ENCODE measurements at regions not wholly inside any gene's neighbourhood (a gene's known extent, or its start where the extent isn't known, plus 50 kb on each side); places are given as distances from the start of the nearest gene placed in this dataset.
"Not testable (repeated sequence)": the region's sequence is repeated elsewhere in the genome, so short reads cannot be mapped to it uniquely, and the experiment has no call there.

DNA sequence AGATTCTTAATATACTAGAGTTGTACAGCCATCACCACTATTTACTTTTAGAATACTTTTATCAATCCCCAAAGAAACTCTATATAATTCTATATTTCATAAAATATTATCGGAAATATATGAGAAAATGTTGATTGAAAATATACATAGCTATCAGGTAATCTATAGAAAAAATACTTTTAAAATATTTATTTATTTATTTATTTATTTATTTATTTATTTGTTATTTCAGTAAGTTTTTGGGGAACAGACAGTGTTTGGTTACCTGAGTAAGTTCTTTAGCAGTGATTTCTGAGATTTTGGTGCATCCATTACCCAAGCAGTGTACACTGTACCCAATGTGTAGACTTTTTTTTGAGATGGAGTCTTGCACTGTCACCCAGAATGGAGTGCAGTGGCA lies 206.6 kb upstream of the DAAM1 start:
- no peak overlapping the region for H3K27ac Mint-ChIP-seq
- H3K9me3 Mint-ChIP-seq: no peaks in the 10 kb centered on the region
- TF ChIP-seq, protein P1, sequence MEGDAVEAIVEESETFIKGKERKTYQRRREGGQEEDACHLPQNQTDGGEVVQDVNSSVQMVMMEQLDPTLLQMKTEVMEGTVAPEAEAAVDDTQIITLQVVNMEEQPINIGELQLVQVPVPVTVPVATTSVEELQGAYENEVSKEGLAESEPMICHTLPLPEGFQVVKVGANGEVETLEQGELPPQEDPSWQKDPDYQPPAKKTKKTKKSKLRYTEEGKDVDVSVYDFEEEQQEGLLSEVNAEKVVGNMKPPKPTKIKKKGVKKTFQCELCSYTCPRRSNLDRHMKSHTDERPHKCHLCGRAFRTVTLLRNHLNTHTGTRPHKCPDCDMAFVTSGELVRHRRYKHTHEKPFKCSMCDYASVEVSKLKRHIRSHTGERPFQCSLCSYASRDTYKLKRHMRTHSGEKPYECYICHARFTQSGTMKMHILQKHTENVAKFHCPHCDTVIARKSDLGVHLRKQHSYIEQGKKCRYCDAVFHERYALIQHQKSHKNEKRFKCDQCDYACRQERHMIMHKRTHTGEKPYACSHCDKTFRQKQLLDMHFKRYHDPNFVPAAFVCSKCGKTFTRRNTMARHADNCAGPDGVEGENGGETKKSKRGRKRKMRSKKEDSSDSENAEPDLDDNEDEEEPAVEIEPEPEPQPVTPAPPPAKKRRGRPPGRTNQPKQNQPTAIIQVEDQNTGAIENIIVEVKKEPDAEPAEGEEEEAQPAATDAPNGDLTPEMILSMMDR (IDR thresholded peaks at IDR 0.05): no peak
- peaks cover 13% of the 10 kb centered on the region for H3K4me1 Mint-ChIP-seq (ENCODE audit: low read depth)
- H3K4me3 Mint-ChIP-seq: no peak overlapping the region
- no peaks in the 10 kb centered on the region for H3K36me3 Mint-ChIP-seq (ENCODE audit: low read depth)
- DNase-seq: no peak
- peaks cover 3% of the 10 kb centered on the region for H3K27me3 Mint-ChIP-seq (ENCODE audit: insufficient read depth)

DNA sequence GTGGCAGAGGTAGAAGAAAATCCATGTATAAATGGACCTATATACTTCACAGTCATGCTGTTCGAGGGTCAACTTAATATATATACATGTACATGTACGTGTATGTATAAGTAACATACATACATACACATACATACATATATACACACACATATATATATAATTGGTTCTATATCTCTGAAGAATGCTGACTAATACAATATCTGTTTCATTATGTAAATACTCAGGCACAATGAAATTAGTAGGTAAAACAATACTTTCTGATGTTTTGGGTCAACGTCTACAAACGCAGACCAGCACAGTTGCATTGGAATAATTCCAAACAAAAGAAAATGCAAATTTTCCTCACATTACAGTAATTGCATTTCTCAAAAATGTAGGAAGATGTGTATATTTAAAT lies 202.7 kb upstream of the DAAM1 start:
- Mint-ChIP-seq H3K4me3 (no peak overlapping the region), H3K9me3 (peaks cover 12% of the 10 kb centered on the region), H3K27ac (no peak overlapping the region), H3K36me3 (ENCODE audit: low read depth) (peaks cover 6% of the 10 kb centered on the region; the same call in 1 of the 2 replicates), H3K4me1 (ENCODE audit: low read depth) (no peaks in the 10 kb centered on the region), H3K27me3 (ENCODE audit: insufficient read depth) (peaks cover 3% of the 10 kb centered on the region)
- TF ChIP-seq, protein P1 (IDR thresholded peaks at IDR 0.05): no peak
- DNase-seq: no peak

DNA sequence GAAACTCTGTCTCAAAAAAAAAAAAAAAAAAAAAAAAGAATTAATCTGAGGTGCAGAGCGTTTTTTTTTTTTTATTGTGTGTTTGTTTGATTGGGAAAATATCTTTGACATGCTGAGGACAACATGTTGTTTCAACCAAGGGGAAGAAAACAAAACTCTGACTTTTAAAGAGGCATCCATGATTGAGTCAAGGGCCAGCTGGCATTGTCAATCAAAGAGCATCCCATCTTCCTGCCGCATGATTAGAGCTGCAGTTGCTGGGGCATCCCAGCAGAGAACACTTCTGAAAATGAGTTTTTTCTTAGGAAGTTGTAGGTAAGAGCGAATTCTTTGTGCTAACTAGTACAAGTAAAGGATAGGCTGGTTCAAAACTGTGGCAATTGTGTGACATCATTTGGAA lies 200.9 kb upstream of the DAAM1 start:
- peaks cover 12% of the 10 kb centered on the region for H3K9me3 Mint-ChIP-seq
- H3K4me3 Mint-ChIP-seq: no peak overlapping the region
- peaks cover 6% of the 10 kb centered on the region for H3K27me3 Mint-ChIP-seq (ENCODE audit: insufficient read depth)
- no peaks in the 10 kb centered on the region for H3K4me1 Mint-ChIP-seq (ENCODE audit: low read depth)
- peaks cover 6% of the 10 kb centered on the region; the same call in 1 of the 2 replicates for H3K36me3 Mint-ChIP-seq (ENCODE audit: low read depth)
- TF ChIP-seq, protein P1 (IDR thresholded peaks at IDR 0.05): no peak
- no peak for DNase-seq
- H3K27ac Mint-ChIP-seq: no peak overlapping the region

DNA sequence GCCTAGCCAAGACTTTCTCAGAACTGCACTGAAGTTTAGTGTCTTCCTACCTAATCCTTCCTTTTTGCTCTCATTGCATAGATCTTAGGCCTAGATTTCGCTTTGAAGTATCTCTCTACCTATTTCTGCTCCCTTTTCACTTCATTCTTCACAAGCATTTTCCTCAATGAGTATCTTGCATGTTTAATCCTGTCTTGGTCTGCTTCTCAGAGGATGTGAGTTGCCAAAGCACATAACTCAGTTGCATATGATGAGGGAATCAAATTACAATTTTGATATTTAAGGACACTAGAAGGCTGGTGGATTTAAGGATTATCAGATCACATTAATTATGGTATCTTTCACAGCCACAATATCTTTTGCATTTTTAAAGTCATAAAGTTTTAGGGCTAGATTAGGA lies 195.5 kb upstream of the DAAM1 start:
- Mint-ChIP-seq H3K27ac (no peak overlapping the region), H3K4me1 (ENCODE audit: low read depth) (no peaks in the 10 kb centered on the region), H3K36me3 (ENCODE audit: low read depth) (peaks cover 6% of the 10 kb centered on the region; the same call in 1 of the 2 replicates), H3K9me3 (peaks cover 12% of the 10 kb centered on the region), H3K4me3 (no peak overlapping the region), H3K27me3 (ENCODE audit: insufficient read depth) (peaks cover 8% of the 10 kb centered on the region)
- TF ChIP-seq, protein P1 (IDR thresholded peaks at IDR 0.05): no peak
- DNase-seq: no peak

DNA sequence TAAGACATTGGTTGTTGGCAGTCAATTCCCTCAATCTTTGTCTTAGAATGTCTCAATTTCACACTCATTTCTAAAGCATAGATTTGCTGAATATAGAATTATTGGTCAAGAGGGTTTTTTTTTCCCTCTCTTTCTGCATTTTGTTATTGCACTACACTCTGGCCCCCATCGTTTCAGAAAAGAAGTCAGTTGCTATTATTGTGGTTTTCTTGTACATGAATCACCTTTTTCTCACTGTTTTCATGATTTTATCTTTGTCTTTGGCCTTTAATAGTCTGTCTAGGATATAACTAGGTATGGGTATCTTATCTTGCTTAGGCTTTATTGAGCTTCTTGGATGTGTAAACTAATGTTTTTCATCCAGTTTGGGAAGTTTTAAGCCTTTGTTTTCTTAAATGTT lies 194.3 kb upstream of the DAAM1 start:
- no peak overlapping the region for H3K4me3 Mint-ChIP-seq
- peaks cover 8% of the 10 kb centered on the region for H3K9me3 Mint-ChIP-seq
- H3K4me1 Mint-ChIP-seq (ENCODE audit: low read depth): no peaks in the 10 kb centered on the region
- TF ChIP-seq, protein P1 (IDR thresholded peaks at IDR 0.05): no peak
- H3K27me3 Mint-ChIP-seq (ENCODE audit: insufficient read depth): peaks cover 8% of the 10 kb centered on the region
- H3K36me3 Mint-ChIP-seq (ENCODE audit: low read depth): peaks cover 5% of the 10 kb centered on the region; the same call in 1 of the 2 replicates
- no peak overlapping the region for H3K27ac Mint-ChIP-seq
- no peak for DNase-seq

DNA sequence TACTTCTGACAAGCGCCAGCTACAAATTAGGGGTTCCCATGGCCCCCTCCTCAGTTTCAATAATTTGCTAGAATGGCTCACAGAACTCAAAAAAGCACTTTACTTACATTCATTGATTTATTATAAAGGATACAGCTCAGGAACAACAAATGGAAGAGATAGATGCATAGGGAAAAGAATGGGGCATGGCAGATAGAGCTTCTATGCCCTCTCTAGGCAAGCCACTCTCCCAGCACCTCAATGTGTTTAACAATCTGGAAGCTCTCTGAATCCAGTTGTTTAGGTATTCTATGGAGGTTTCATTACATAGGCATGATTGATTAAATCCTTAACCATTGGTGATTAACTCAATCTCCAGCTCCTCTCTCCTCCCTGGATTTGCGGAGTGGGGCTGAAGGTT lies 184.5 kb upstream of the DAAM1 start:
- H3K4me1 Mint-ChIP-seq (ENCODE audit: low read depth): no peaks in the 10 kb centered on the region
- H3K4me3 Mint-ChIP-seq: no peak overlapping the region
- no peak for DNase-seq
- no peak overlapping the region for H3K27ac Mint-ChIP-seq
- H3K27me3 Mint-ChIP-seq (ENCODE audit: insufficient read depth): peaks cover 5% of the 10 kb centered on the region
- no peaks in the 10 kb centered on the region for H3K9me3 Mint-ChIP-seq
- TF ChIP-seq, protein P1 (IDR thresholded peaks at IDR 0.05): peak; percentile 44; the same call in 1 of the 2 replicates
- H3K36me3 Mint-ChIP-seq (ENCODE audit: low read depth): no peaks in the 10 kb centered on the region

DNA sequence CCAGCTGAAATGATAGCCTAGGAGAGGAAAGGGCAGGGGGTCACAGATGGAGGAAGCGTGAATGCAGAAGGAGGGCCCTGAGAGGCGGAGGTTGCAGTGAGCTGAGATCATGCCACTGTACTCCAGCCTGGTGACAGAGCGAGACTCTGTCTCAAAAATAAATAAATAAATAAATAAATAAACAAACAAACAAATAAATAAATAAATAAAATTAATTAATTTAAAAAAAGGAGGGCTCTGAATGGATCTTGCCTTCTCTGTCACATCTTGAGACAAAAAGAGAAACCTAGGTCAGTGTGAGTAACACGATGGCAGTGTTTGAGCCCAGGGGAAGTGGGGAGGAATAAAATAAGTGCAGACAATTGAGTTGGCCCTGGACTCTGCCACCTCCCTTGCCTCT lies 182.3 kb upstream of the DAAM1 start:
- H3K27me3 Mint-ChIP-seq (ENCODE audit: insufficient read depth); H3K36me3 Mint-ChIP-seq (ENCODE audit: low read depth); H3K9me3 Mint-ChIP-seq; H3K4me1 Mint-ChIP-seq (ENCODE audit: low read depth); H3K4me3 Mint-ChIP-seq; H3K27ac Mint-ChIP-seq; DNase-seq: not testable (repeated sequence)
